ENCODE measurements at regions not wholly inside any gene's neighbourhood (a gene's known extent, or its start where the extent isn't known, plus 50 kb on each side); places are given as distances from the start of the nearest gene placed in this dataset.

DNA sequence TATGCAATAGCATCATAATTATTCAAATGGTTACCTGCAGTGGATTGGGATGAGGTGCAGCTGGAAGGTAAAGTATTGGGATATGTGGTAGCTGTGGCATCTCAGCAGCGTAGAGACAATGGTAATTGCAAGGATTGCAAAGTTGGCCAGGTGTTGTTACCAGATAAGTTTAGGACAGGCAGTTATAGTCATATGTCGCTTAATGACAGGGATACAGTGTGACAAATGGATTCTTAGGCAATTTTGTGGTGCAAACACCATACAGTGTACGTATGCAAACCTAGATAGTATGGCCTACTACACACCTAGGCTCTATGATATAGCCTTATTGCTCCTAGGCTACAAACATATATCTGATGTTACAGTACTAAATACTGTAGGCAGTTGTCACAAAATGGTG is 163.5 kb upstream of the LYZL2 start:
- no TSS peak for BruUV-seq (replicated peaks)
- Mint-ChIP-seq H3K9me3 (ENCODE audit: low read depth, unreplicated experiment) (no peaks in the 10 kb centered on the region), H3K27ac (ENCODE audit: unreplicated experiment) (no peak overlapping the region), H3K36me3 (ENCODE audit: insufficient read depth, unreplicated experiment) (no peaks in the 10 kb centered on the region), H3K27me3 (ENCODE audit: unreplicated experiment) (no peaks in the 10 kb centered on the region), H3K4me3 (ENCODE audit: low read depth, unreplicated experiment) (no peak overlapping the region), H3K4me1 (ENCODE audit: low read depth, unreplicated experiment) (no peaks in the 10 kb centered on the region)
- TF ChIP-seq CTCF (IDR thresholded peaks at IDR 0.05; ENCODE audit: unreplicated experiment) = no peak
- CTCF ChIA-PET = interaction anchor here (1.7 kb wide), 1 partner anchor 8 kb away, joined by 4 read pairs; no protein-coding TSS in a partner anchor
- intact Hi-C loops (cut with micrococcal nuclease; ENCODE audit: unreplicated experiment) = no loop called here
- no peak for DNase-seq

GRCh38 chr10:30792025-30792424 is 162.5 kb upstream of the LYZL2 start:
- BruUV-seq (replicated peaks) = no TSS peak
- H3K27me3 Mint-ChIP-seq (ENCODE audit: unreplicated experiment) = no peaks in the 10 kb centered on the region
- CTCF ChIA-PET = no interaction called here

GRCh38 chr10:30791197-30791611 is 161.7 kb upstream of the LYZL2 start:
- TF ChIP-seq CTCF (IDR thresholded peaks at IDR 0.05; ENCODE audit: unreplicated experiment) = no peak
- CTCF ChIA-PET = no interaction called here
- intact Hi-C loops (cut with micrococcal nuclease; ENCODE audit: unreplicated experiment) = no loop called here
- no peaks in the 10 kb centered on the region for H3K36me3 Mint-ChIP-seq (ENCODE audit: insufficient read depth, unreplicated experiment)
- no peaks in the 10 kb centered on the region for H3K4me1 Mint-ChIP-seq (ENCODE audit: low read depth, unreplicated experiment)
- no peaks in the 10 kb centered on the region for H3K9me3 Mint-ChIP-seq (ENCODE audit: low read depth, unreplicated experiment)
- H3K27me3 Mint-ChIP-seq (ENCODE audit: unreplicated experiment) = no peaks in the 10 kb centered on the region
- BruUV-seq (replicated peaks) = no TSS peak
- H3K27ac Mint-ChIP-seq (ENCODE audit: unreplicated experiment) = no peak overlapping the region
- DNase-seq = no peak
- H3K4me3 Mint-ChIP-seq (ENCODE audit: low read depth, unreplicated experiment) = no peak overlapping the region

More at GRCh38 chr10:30792025-30792424, 162.5 kb upstream of the LYZL2 start:
- no peak for TF ChIP-seq CTCF (IDR thresholded peaks at IDR 0.05; ENCODE audit: unreplicated experiment)
- Mint-ChIP-seq H3K27ac (ENCODE audit: unreplicated experiment) (no peak overlapping the region), H3K36me3 (ENCODE audit: insufficient read depth, unreplicated experiment) (no peaks in the 10 kb centered on the region), H3K9me3 (ENCODE audit: low read depth, unreplicated experiment) (no peaks in the 10 kb centered on the region), H3K4me3 (ENCODE audit: low read depth, unreplicated experiment) (no peak overlapping the region), H3K4me1 (ENCODE audit: low read depth, unreplicated experiment) (no peaks in the 10 kb centered on the region)
- DNase-seq = no peak
- intact Hi-C loops (cut with micrococcal nuclease; ENCODE audit: unreplicated experiment) = no loop called here

- peaks cover 6% of the 10 kb centered on the region for H3K36me3 Mint-ChIP-seq (ENCODE audit: insufficient read depth, unreplicated experiment)
- H3K4me1 Mint-ChIP-seq (ENCODE audit: low read depth, unreplicated experiment) = no peaks in the 10 kb centered on the region
- H3K27ac Mint-ChIP-seq (ENCODE audit: unreplicated experiment) = no peak overlapping the region
- H3K4me3 Mint-ChIP-seq (ENCODE audit: low read depth, unreplicated experiment) = no peak overlapping the region
- H3K9me3 Mint-ChIP-seq (ENCODE audit: low read depth, unreplicated experiment) = no peaks in the 10 kb centered on the region
- no peak for DNase-seq
- no peak for TF ChIP-seq CTCF (IDR thresholded peaks at IDR 0.05; ENCODE audit: unreplicated experiment)
- CTCF ChIA-PET = no interaction called here
- no peaks in the 10 kb centered on the region for H3K27me3 Mint-ChIP-seq (ENCODE audit: unreplicated experiment)
- intact Hi-C loops (cut with micrococcal nuclease; ENCODE audit: unreplicated experiment) = loop anchor here (10.0 kb wide), 1 partner anchor 555 kb away; no protein-coding TSS in a partner anchor
- BruUV-seq (replicated peaks) = no TSS peak
These were observed 160.3 kb upstream of the LYZL2 start for GRCh38 chr10:30789806-30790205.

Measured in Calu3 (cell line).